Rectal smooth muscle tissue (tissue), 1 donor: ENCODE measurements at regions not wholly inside any gene's neighbourhood (a gene's known extent, or its start where the extent isn't known, plus 50 kb on each side); places are given as distances from the start of the nearest gene placed in this dataset.

Experiments used
- H3K27ac ChIP-seq: one replicate; pipeline ENCODE4 v1.7.0; 2013; ENCODE audit warnings: low read depth, low read length, inconsistent platforms
- H3K27me3 ChIP-seq: one replicate; pipeline ENCODE4 v1.7.0; 2013; ENCODE audit warnings: low read length; ENCODE audit not compliant: control insufficient read depth, insufficient read depth
- H3K36me3 ChIP-seq: one replicate; pipeline ENCODE4 v1.7.0; 2013; ENCODE audit warnings: low read length; ENCODE audit not compliant: control insufficient read depth, insufficient read depth
- H3K4me1 ChIP-seq: one replicate; pipeline ENCODE4 v1.7.0; 2013; ENCODE audit warnings: low read length; ENCODE audit not compliant: control insufficient read depth, insufficient read depth
- H3K4me3 ChIP-seq: one replicate; pipeline ENCODE4 v1.7.0; 2013; ENCODE audit warnings: low read length
- H3K9ac ChIP-seq: one replicate; pipeline ENCODE4 v1.7.0; 2013; ENCODE audit warnings: low read length

DNA sequence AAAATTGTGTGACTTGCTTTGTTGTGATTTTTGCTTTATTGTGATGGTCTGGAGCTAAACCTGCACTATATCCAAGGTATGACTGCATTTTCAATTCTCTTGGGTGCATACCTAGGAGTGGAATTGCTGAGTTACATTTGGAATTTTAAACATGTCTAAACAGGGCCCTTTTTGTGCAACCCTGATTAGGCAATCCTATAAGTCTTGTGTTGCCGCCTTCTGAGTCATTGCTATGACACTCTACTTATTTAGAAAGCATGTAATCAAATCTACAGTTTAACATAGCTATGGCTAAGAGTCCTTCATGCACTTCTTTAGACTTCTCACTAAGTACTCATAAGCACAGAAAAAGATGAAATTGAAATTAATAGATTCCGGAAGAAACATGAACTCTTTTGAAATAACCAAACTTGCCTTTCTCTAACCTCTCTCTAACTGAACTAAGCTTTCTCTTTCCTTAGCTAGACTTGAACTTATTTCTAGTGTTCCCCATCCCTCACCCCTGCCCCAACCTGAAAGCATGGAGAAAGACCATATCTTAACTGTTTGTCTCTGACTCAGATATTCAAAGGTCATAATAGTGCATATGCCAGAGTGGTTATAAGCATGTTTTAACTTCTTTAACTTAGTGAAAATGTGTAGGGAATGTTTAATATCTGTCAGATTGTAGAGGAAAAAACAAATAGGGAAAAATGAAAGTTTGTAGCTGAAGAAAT, 203.0 kb downstream of the SNAPC1 start:
- Histone ChIP-seq H3K36me3 (no peaks in the 10 kb centered on the region), H3K4me1 (no peaks in the 10 kb centered on the region), H3K9ac (no peak overlapping the region), H3K27ac (no peak overlapping the region), H3K27me3 (no peaks in the 10 kb centered on the region), H3K4me3 (no peak overlapping the region)

DNA sequence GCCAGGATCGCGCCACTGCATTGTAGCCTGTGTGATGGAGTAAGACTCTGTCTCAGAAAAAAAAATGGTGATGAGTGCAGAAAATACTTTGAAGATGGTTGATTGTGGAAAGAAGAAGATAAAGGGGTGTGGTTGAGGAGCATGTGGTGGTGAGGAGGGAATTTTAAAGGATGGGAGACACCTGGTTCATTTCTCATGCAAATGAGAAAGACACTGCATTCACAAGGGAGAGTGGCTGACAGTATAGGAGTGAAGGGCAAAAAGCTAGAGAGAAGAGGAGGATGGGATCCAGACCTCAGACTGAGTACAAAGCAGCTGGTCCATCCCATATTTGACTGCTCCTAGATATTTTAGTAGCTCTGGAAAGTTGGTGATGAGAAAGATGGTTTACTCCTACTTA, 206.0 kb downstream of the SNAPC1 start:
- no peak overlapping the region for H3K27ac ChIP-seq
- H3K4me1 ChIP-seq: no peaks in the 10 kb centered on the region
- H3K27me3 ChIP-seq: no peaks in the 10 kb centered on the region
- H3K36me3 ChIP-seq: no peaks in the 10 kb centered on the region
- no peak overlapping the region for H3K9ac ChIP-seq
- no peak overlapping the region for H3K4me3 ChIP-seq

DNA sequence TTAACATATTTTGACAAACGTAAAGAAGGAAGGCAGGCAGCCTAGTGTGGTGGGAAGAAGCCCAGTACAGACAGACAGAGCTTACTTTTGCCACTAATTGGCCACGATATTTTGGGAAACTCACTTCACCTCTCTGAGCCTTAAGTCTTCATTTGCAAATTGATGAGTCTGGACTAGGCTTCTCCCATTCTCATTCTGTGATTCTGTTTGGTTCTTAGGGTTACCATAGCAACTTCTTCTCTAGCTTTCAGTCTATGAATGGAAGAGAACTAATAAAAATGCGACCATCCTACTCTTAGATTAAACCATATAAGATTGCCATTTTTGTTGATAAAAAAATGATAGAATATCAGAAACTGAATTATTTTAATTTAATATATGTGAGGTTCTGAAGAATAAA, 210.5 kb downstream of the SNAPC1 start:
- Histone ChIP-seq H3K27me3 (no peaks in the 10 kb centered on the region), H3K27ac (no peak overlapping the region), H3K36me3 (no peaks in the 10 kb centered on the region), H3K9ac (no peak overlapping the region), H3K4me1 (no peaks in the 10 kb centered on the region), H3K4me3 (no peak overlapping the region)

DNA sequence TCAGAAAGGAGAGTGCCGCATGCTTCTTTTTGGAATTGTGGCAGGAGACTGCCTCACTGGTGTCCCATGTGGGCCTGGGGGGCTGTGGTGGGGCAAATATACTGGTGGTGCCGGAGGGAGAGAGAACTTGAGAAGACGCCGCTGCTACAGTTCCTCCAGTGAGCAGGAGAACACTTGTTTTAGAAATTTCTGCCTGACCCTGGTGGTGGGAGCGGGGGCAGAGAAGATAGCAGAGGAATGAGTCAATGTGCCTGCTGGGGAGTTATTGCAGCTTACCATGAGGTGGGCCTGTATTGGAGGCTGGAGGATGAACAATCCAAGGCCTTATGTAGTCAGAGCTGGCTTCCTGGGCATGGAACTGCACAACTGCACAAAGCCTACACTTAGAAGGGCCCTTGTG, 211.8 kb downstream of the SNAPC1 start:
- H3K9ac ChIP-seq: no peak overlapping the region
- H3K27me3 ChIP-seq: no peaks in the 10 kb centered on the region

DNA sequence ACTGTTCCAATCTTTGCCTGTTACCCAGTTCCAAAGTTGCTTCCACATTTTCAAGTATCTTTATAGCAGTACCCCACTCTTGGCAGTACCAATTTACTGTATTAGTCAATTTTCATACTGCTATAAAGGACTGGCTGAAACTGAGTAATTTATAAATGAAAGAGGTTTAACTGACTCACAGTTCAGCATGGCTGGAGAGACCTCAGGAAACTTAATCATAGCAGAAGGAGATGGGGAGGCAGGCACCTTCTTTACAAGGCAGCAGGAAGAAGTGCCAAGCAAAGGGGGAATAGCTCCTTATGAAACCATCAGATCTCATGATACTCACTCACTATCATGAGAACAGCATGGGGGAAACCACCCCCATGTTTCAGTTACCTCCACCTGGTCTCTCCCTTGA, 215.0 kb downstream of the SNAPC1 start:
- H3K27me3 ChIP-seq: no peaks in the 10 kb centered on the region
- no peak overlapping the region for H3K27ac ChIP-seq
- no peak overlapping the region for H3K9ac ChIP-seq
- no peaks in the 10 kb centered on the region for H3K36me3 ChIP-seq
- no peaks in the 10 kb centered on the region for H3K4me1 ChIP-seq
- H3K4me3 ChIP-seq: no peak overlapping the region

More for the DNA sequence above, 211.8 kb downstream of the SNAPC1 start:
- no peak overlapping the region for H3K4me3 ChIP-seq
- H3K36me3 ChIP-seq: no peaks in the 10 kb centered on the region
- H3K27ac ChIP-seq: no peak overlapping the region
- H3K4me1 ChIP-seq: no peaks in the 10 kb centered on the region

DNA sequence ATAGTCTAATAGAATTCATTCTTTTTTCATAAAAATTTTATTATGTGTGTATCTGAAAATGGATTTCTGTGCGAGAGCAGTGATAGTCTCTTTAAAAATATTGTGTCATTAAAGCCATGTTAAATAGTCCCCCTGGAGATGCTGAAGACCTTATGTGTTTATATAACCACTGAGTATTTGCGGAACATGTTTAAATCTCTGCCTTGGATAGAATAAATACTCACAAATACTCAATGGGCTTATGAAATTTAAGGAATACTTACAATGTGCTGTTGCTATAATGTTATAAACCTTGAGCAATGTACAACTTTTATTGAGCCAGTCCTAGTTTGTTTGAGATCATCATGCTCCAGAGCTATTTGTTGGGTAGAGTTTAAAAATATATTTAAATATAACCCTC, 226.0 kb downstream of the SNAPC1 start:
- no peaks in the 10 kb centered on the region for H3K4me1 ChIP-seq
- H3K27me3 ChIP-seq: no peaks in the 10 kb centered on the region
- H3K9ac ChIP-seq: no peak overlapping the region
- H3K36me3 ChIP-seq: no peaks in the 10 kb centered on the region
- H3K27ac ChIP-seq: no peak overlapping the region
- no peak overlapping the region for H3K4me3 ChIP-seq

DNA sequence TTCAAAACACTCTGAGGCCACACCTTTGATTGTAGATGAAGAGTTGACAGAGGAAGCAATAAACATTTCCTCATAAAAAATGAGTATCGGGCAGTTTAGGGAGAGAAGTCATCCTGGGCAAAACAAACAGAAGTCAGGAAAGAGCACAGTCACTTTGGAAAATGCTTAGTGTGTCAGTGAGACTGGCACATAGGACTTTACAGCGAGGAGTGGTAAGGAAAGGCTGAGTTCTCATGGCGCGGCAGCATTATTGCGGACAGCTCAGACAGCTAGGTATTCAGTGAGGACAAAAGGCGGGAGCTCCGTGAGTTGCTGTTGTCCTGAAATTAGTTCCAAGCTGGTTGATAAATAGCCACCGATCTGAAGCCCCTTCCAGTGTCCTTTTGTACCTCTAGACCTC, 229.9 kb downstream of the SNAPC1 start:
- no peaks in the 10 kb centered on the region for H3K4me1 ChIP-seq
- no peak overlapping the region for H3K27ac ChIP-seq
- no peaks in the 10 kb centered on the region for H3K27me3 ChIP-seq
- no peak overlapping the region for H3K9ac ChIP-seq
- no peaks in the 10 kb centered on the region for H3K36me3 ChIP-seq
- H3K4me3 ChIP-seq: no peak overlapping the region

DNA sequence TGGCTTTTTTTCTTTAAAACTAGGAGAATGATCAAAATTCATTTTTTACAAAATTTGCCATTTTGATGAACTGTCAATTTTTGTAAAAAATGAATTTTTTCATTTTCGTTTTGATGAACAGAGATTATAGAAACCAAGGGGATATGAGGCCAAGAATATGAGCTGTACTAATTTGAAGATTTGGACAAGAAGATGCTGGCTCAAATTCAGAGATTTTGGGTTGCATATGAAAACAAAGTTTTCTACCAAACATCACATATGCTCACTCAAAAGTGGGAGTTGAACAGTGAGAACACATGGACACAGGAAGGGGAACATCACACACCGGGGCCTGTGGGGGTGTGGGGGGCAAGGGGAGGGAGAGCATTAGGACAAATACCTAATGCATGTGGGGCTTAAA, 230.7 kb downstream of the SNAPC1 start:
- Histone ChIP-seq H3K27me3 (no peaks in the 10 kb centered on the region), H3K27ac (no peak overlapping the region), H3K4me1 (no peaks in the 10 kb centered on the region), H3K36me3 (no peaks in the 10 kb centered on the region), H3K9ac (no peak overlapping the region), H3K4me3 (no peak overlapping the region)

DNA sequence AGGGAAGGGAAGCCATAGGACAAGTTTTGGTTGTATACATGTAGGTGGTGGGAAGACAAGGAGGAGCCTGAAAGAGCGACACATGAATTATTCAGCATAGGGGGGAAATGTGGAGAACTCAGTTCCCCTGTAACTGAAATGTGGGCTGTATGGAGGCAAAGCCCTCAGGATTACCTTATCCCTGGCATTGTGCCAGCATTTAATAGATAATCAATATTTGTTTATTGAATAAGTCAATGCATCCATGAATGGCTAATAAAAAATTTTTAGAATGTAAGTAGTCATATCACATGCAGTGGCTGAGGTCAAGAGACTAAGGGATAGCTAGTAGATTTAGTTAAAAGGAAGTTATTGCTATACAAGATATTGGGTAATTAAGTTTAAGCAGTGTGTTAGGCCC, 232.4 kb downstream of the SNAPC1 start:
- Histone ChIP-seq H3K36me3 (no peaks in the 10 kb centered on the region), H3K4me1 (no peaks in the 10 kb centered on the region), H3K27ac (no peak overlapping the region), H3K9ac (no peak overlapping the region), H3K27me3 (no peaks in the 10 kb centered on the region), H3K4me3 (no peak overlapping the region)

DNA sequence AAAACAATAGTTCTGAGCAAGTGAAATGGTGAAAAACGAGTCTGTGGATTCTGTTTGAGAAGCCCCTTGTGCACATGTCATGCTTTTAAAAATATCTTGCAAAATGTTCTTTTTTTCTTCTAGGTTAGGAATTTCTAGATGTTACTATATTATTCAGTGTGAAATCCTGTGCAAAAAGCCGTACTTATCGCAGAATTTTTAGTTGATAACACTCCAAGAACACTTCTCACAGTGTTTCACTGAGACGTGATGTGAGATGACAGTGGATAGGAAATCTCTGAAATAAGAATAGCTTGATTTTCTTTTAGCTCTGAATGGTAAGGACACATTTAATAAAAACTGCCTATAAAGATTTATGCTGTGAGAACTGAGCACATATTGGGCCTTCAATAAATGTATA, 234.5 kb downstream of the SNAPC1 start:
- Histone ChIP-seq H3K36me3 (no peaks in the 10 kb centered on the region), H3K4me3 (no peak overlapping the region), H3K27ac (no peak overlapping the region), H3K9ac (no peak overlapping the region), H3K27me3 (no peaks in the 10 kb centered on the region), H3K4me1 (no peaks in the 10 kb centered on the region)

DNA sequence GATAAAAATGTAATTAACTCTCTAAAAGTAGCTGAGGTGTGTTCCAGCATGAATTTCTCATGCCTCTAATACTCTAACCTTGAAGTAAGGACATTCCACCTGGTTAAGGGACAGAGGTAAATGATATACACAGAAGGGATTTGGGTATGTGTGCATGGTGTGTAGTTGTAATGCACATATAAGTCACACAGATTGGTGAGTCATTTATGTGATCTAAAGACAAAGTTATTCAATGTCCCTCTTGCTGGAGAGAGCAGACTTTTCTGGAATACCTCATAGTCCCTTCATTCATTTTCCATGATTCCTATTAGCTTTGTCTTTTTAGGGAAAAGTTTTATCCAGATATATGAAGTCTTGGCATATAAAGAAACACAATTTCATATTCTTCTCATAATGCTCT, 234.9 kb downstream of the SNAPC1 start:
- Histone ChIP-seq H3K4me1 (no peaks in the 10 kb centered on the region), H3K27ac (no peak overlapping the region), H3K27me3 (no peaks in the 10 kb centered on the region), H3K9ac (no peak overlapping the region), H3K4me3 (no peak overlapping the region), H3K36me3 (no peaks in the 10 kb centered on the region)

DNA sequence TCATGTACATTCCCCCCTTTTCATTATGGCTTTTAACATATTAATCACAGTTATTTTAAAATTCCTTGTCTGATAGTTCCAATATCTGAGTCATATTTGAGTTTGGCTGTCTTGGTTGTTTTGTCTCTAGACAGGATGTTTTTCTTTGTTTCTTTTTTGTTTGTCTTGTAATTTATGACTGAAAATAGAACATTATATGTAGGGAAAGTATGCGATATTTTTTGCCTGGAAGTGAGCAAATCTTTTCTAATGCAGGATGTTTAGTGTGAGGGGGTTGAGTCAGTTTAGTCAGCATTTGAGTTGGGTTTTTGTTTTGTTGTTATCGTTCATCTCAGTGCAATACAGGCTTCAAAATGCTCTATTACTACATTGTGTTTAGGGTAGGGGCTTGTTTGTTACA, 239.7 kb downstream of the SNAPC1 start:
- H3K27me3 ChIP-seq: no peaks in the 10 kb centered on the region
- no peaks in the 10 kb centered on the region for H3K36me3 ChIP-seq
- H3K9ac ChIP-seq: no peak overlapping the region
- no peak overlapping the region for H3K4me3 ChIP-seq
- no peaks in the 10 kb centered on the region for H3K4me1 ChIP-seq
- no peak overlapping the region for H3K27ac ChIP-seq

DNA sequence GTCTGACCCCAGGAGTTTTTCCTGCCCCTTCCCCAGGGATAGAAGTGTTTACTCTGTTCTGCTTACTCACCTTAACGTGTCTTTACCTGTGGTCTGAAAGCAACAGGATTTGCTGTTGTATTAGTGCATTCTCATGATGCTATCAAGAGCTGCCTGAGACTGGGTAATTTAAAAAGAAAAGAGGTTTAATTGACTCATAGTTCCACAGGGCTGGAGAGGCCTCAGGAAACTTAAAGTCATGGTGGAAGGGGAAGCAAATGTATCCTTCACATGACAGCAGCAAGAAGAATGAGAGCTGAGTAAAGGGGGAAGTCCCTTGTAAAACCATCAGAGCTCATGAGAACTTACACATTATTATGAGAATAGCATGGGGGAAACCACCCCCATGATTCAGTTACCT, 240.4 kb downstream of the SNAPC1 start:
- Histone ChIP-seq H3K4me3 (no peak overlapping the region), H3K4me1 (no peaks in the 10 kb centered on the region), H3K27me3 (no peaks in the 10 kb centered on the region), H3K9ac (no peak overlapping the region), H3K27ac (no peak overlapping the region), H3K36me3 (no peaks in the 10 kb centered on the region)
